ENCODE measurements at regions not wholly inside any gene's neighbourhood (a gene's known extent, or its start where the extent isn't known, plus 50 kb on each side); places are given as distances from the start of the nearest gene placed in this dataset.

GRCh38 chr17:73901249-73901648, 257.0 kb upstream of the SDK2 start:
- TF ChIP-seq ZNF384 (IDR thresholded peaks at IDR 0.05) (no peak), PKNOX1 (IDR thresholded peaks at IDR 0.05) (no peak), ARNT (IDR thresholded peaks at IDR 0.05) (no peak), SP1 (IDR thresholded peaks at IDR 0.05) (no peak)

Measured in HEK293T (cell line).